Erythroblast (primary cell): ENCODE measurements at regions not wholly inside any gene's neighbourhood (a gene's known extent, or its start where the extent isn't known, plus 50 kb on each side); places are given as distances from the start of the nearest gene placed in this dataset.

ENCODE experiments used
- DNase-seq, 2 experiments: peaks; one replicate each; lab custom pipeline; 2025; lab: John Stamatoyannopoulos, UW
- GATA1 ChIP-seq: IDR thresholded peaks from 2 replicates; pipeline ENCODE4 v1.6.1; 2011; ENCODE audit warnings: low read depth, mild to moderate bottlenecking, control low read depth, low read length, moderate library complexity
- POLR2A ChIP-seq: IDR thresholded peaks from 2 replicates; pipeline ENCODE4 v1.6.1; 2011; ENCODE audit warnings: mild to moderate bottlenecking, low read length

DNA sequence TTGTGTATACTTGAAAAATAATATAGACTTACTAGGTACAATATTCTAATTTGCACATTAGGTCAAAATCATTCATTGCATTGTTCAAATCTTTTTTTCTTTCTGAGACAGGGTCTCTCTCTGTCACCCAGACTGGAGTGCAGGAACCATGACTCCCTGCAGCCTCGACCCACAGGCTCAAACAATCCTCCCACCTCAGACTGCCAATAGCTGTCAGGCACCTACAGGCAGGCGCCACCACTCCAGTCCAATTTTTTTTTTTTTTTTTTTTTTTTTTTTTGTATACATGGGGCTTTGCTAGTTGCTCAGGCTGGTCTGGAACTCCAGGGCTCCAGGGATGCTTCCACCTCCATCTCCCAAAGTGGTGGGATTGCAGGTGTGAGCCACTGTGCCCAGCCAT is 656.9 kb downstream of the KCNT2 start:
- no peak for DNase-seq

DNA sequence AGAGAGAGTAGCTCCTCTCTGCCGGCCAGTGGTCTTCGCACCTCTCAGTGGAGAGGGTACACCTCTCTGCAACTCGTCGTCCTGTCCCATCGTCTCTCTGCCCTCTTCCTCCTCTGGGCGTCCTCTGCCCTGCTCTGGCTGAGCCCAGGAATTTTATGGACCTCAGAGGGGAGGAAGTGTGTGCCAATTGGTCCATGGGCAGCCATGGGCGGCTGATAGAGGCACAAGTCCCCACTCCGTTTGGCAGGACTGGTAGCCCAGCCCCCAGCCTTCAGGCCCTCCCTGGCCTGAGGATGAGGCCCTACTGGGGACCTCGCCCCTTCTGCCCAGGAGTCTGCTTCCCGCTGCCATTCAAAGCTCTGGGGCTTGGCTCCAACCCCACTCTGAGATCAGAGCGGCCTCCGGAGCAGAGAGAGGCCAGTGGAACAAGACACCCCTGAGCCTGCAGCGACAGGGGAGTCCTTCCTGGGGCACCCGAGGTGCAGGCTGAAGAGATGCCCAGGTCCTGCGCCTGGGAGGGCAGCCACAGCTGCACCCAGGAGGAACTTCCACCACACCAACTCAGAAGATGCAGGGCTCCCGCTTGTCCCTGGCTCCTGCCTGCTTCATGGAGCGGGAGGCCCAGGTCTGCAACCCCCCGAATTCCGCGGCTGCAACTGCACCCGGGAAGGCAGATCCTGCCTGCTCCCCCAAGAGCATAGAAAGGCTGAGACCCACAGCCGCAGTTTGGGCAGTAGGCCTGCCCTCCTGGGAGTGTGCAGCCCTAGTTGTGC is 659.9 kb downstream of the KCNT2 start:
- no peak for TF ChIP-seq GATA1
- TF ChIP-seq POLR2A: no peak
- no peak for DNase-seq

More for the DNA sequence above, 656.9 kb downstream of the KCNT2 start:
- TF ChIP-seq GATA1 (no peak), POLR2A (no peak)

DNA sequence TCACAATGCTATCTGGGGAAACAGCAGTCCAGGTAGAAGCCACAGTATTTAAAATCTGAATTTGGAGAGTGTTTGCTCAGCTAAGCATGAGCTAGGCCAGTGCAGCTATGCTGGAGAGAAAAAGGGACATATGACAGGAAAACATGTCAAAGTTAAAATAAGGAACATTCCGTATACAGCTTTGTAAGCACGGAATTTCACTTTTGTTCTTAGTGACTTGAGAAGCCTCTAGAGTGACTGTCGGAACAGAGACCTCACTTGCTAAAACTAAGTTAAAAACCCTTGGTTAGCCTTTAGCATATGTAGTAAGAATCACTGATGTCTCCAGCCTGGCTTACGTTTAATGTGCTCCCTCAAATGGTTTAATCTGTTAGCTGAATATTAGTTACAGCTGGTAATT is 661.7 kb downstream of the KCNT2 start:
- TF ChIP-seq POLR2A (no peak), GATA1 (no peak)
- DNase-seq: no peak

DNA sequence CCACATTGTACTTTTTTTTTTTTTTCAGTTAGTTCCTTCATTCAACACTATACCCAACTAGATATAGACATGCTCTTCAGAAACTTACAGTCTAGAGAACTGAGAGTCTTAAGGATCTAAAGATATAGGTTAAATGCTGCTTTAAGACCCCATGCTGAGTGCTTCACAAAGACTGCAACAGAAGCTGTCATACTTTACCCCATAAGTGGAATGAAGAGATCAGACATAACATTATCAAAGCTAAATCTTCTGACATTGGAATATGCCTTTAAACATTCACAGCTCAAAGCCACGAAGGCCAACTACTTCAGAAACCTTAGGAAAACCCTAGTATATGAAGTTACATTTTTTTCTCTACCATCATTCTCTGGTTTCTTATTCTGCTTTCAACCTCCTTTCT is 666.4 kb downstream of the KCNT2 start:
- no peak for TF ChIP-seq POLR2A
- TF ChIP-seq GATA1: no peak
- DNase-seq: no peak

DNA sequence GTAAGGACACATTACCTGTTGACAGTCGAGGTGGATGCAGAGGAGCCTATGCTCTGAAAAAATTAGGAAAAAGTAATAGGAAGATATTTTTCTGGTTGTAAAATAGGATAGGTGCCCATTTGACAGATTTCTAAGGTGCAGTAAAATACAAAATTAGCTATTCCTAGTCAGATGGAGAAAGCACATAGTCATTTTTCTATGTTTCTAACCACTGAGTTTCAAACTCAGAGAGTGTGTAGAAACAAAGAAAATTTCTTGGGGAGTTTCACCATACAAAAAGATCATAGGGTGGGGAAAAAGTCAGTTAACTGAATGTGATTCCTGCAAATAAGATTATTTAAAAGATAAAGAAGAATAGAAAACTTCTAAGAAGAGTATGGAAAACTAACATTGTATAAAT is 666.9 kb downstream of the KCNT2 start:
- no peak for DNase-seq
- TF ChIP-seq POLR2A (no peak), GATA1 (no peak)

DNA sequence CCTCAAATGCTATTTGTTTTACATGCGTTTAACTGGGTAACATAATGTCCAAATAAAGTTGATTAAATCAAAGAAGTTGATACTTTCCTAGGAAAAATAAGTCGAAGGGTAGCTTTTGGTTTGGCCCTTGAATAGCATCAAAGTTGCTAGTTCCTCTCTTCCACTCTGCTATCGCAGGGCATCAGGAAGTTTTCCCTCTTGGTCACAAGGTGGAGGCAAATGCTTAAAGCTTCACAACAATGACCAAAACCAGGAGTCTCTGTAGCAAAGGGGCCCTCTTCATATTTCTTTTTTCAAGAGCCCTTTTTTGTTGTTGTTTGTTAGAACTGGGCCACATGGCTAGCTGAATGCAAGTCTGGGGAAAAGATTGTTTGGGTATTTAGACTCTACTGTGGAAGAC is 668.4 kb downstream of the KCNT2 start:
- DNase-seq: no peak
- TF ChIP-seq POLR2A: no peak
- TF ChIP-seq GATA1: no peak

DNA sequence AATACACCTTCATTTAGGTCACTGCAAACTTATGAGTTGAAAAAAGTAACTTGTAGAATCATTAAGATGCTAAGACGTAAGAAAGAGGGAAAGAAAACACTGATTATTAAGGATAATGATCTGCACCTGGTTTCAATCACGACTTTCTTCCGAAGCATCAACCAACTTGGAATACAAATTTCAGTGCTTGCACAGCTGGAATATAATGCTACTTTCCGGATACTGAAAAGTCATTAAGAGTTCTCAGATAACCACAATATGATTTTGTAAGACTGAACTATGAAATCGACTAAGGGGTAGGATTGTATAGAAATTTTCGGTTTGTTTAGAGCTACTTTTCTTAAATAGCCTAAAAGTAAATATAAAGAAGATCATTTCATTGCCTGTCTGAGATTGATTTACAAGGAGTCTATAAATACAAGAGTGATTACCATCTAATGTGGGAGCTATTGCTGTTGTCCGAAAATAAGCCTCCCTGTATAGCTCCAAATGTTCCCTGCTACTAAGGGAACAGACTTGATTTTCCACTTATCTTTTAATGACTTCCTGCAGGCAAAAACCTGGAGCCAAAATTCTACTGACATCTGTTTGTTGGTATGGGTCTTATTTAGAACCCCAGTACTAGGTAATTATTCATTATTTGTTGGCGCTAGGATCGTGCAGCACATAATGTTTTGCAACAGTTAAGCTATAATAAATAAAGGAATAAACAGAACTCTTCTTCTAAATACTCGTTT is 673.3 kb downstream of the KCNT2 start:
- TF ChIP-seq POLR2A (no peak), GATA1 (no peak)
- DNase-seq: no peak

DNA sequence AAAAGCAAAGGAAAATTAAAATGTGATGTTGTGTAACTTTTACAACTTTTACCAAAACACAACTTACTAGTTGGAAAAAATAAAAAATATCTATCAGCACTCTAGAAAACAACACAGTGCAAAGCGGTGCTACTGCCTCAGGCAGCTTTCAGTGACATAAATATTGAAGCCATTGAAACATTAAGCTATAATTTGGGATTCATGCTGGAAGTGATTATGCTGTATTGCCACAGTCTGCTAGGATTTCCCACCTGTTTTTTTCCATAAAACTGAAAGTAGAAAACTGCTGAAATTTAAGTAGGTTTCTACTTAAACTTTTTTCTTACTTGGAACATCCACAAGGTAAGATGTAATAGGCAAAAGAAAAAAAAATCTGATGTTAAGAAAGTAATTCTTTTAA is 674.4 kb downstream of the KCNT2 start:
- TF ChIP-seq POLR2A: no peak
- no peak for TF ChIP-seq GATA1
- DNase-seq: no peak

DNA sequence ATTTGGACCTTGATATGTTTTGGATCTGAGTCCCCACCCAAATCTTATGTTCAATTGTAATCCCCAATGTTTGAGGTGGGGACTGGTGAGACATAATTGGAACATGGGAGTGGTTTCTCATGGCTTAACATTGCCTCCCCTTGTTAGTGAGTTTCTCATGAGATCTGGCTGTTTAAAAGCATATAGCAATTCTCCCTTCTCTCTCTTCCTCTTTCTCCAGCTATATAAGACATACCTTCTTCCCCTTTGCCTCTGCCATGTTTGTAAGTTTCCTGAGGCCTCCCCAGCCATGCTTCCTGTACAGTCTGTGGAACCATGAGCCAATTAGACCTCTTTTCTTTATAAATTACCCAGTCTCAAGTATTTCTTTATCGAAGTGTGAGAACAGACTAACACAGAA is 692.4 kb downstream of the KCNT2 start:
- DNase-seq: no peak
- no peak for TF ChIP-seq GATA1
- no peak for TF ChIP-seq POLR2A

DNA sequence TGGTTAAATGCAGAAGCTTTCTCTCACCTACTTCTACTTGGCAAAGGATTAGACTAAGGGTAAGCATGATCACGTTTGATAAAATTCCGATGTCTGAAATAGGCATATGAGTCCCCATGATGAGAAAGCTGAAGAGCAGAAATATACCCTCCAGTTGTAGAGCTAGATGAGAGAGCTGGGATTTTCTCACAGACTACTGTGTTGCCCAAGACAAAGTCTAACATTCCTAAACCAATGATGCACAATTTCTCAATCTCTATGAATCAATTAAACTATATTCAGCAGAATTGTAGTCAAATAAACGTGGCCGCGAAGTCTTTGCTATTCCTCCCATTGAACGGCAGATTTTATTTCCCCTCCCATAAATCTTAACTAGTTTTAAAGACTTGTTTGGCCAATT is 699.2 kb downstream of the KCNT2 start:
- no peak for DNase-seq
- TF ChIP-seq GATA1 (no peak), POLR2A (no peak)

DNA sequence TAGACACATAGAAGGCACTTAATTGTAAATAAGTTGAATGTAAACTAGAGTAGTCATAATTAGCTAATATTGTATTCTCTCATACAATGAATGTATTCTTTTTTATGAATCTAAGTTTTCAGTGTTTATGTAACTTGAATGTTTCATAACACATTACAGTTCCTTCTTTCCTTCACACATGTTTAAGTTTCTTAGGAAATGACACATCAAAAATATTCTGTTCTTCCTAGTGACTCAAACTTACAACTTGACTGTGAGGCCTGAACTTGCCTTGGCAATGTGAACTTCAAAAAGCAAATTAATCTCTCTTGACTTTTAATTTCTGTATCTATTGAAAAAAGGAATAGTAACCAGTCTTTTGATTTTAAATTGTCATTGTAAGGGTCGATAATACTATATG is 700.1 kb downstream of the KCNT2 start:
- TF ChIP-seq POLR2A: no peak
- TF ChIP-seq GATA1: no peak
- no peak for DNase-seq

DNA sequence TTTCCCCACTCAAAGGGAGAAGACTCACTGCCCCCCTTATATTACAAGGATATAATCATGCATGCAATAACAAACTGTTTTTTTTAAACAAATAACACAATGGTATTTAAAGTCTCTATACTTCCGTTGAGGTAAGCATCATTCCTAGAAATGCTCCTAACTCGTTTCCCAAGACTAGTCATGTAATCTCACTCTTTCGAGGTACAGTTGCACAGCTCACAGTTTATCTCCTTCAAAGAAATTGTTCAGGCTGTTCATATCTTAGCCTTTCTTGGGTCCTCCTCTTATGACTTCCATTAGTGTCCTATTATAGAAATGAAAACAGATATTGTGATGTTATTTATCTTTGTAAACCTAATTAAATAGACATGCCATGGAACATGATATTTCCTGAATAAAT is 705.0 kb downstream of the KCNT2 start:
- TF ChIP-seq GATA1 (no peak), POLR2A (no peak)
- DNase-seq: no peak

DNA sequence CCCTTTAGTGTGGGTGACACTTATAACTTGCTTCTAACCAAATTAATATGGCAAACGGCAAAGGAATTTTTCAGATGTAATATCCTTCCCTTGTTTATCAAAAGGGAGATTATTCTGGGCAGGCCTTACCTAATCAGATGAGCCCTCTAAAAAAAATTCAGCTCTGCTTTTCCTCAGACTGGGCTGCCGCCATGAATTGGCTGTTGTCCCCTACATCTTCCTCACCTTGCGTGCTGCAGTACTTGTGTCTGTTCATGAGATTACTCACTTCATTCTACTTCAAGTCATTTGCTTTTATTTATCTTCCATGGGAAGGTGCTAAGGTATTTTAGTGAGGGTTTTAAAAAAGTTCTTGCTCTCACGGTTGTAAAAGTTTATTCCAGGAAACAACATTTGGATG is 705.5 kb downstream of the KCNT2 start:
- no peak for TF ChIP-seq POLR2A
- no peak for TF ChIP-seq GATA1

DNA sequence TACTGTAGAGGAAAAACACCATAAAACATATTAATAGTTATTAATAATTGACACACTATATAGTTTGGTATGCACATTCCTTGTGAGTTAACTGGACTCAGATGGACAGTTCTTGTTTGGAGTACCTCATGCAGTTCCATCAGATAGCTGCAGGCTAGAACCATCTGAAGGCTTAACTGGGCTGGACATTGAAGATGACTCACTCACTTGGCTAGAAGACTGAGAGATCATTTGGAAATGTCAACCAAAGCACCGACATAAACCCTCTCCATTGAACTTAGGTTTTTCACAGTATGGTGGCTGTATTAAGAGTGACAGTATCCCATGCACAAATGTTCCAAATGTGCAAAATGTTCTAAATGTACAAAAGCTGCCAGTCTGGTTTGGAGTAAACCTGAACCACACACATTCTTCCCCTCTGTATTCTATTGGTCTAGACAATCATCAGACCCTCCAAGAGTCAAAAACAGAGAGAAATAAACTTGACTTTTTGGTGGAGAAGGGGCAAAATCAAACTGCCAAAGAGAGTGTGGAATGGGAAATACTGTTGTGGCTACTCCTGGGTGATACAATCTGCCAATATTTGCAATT is 708.4 kb downstream of the KCNT2 start:
- TF ChIP-seq POLR2A: no peak
- no peak for TF ChIP-seq GATA1

More for the DNA sequence above, 705.5 kb downstream of the KCNT2 start:
- DNase-seq: no peak

More for the DNA sequence above, 708.4 kb downstream of the KCNT2 start:
- peak; percentile 26 to 40 for DNase-seq
